LNCAP (cell line): ENCODE measurements at regions not wholly inside any gene's neighbourhood (a gene's known extent, or its start where the extent isn't known, plus 50 kb on each side); places are given as distances from the start of the nearest gene placed in this dataset.

Experiments
- CTCF ChIP-seq: fragments of 450-650 bp; IDR thresholded peaks from 2 replicates; pipeline ENCODE4 v1.5.1; 2017; ENCODE audit warnings: mild to moderate bottlenecking

- no peak for TF ChIP-seq CTCF
These were observed 717.0 kb upstream of the MBL2 start for GRCh38 chr10:53489335-53490182.

GRCh38 chr10:53487019-53487983, 714.7 kb upstream of the MBL2 start:
- no peak for TF ChIP-seq CTCF

GRCh38 chr10:53479365-53479764, 706.8 kb upstream of the MBL2 start:
- TF ChIP-seq CTCF, result no peak

GRCh38 chr10:53477313-53477675, 704.7 kb upstream of the MBL2 start:
- TF ChIP-seq CTCF, result no peak

GRCh38 chr10:53476650-53477312, 704.2 kb upstream of the MBL2 start:
- no peak for TF ChIP-seq CTCF

- no peak for TF ChIP-seq CTCF
These were observed 696.8 kb upstream of the MBL2 start for GRCh38 chr10:53469383-53469782.

- TF ChIP-seq CTCF, result no peak
These were observed 691.0 kb upstream of the MBL2 start for GRCh38 chr10:53463539-53463938.
